Ishikawa (cell line): ENCODE measurements at regions not wholly inside any gene's neighbourhood (a gene's known extent, or its start where the extent isn't known, plus 50 kb on each side); places are given as distances from the start of the nearest gene placed in this dataset.

ENCODE experiments used
- CREB1 ChIP-seq: IDR thresholded peaks from 2 replicates; pipeline ENCODE4 v1.6.1; 2012; ENCODE audit warnings: low read depth
- EP300 ChIP-seq: IDR thresholded peaks from 2 replicates; pipeline ENCODE4 v1.6.1; 2012; ENCODE audit warnings: borderline replicate concordance
- FOXM1 ChIP-seq: IDR thresholded peaks from 2 replicates; pipeline ENCODE4 v1.6.1; 2012; ENCODE audit warnings: low read depth, borderline replicate concordance
- MAX ChIP-seq: IDR thresholded peaks from 2 replicates; pipeline ENCODE4 v1.6.1; 2012
- NFIC ChIP-seq: IDR thresholded peaks from 2 replicates; pipeline ENCODE4 v1.6.1; 2012
- RAD21 ChIP-seq: IDR thresholded peaks from 2 replicates; pipeline ENCODE4 v1.6.1; 2012; ENCODE audit warnings: low read depth
- REST ChIP-seq: IDR thresholded peaks from 2 replicates; pipeline ENCODE4 v1.6.1; 2012; ENCODE audit warnings: low read depth, mild to moderate bottlenecking
- TAF1 ChIP-seq: IDR thresholded peaks from 2 replicates; pipeline ENCODE4 v1.6.1; 2012; ENCODE audit warnings: low read depth, mild to moderate bottlenecking

GRCh38 chr6:133807501-133807900, 81.4 kb upstream of the TCF21 start:
- TF ChIP-seq NFIC (no peak), EP300 (no peak), RAD21 (no peak), REST (no peak), TAF1 (no peak), MAX (no peak), CREB1 (no peak), FOXM1 (no peak)
